K562 (cell line): ENCODE measurements at regions not wholly inside any gene's neighbourhood (a gene's known extent, or its start where the extent isn't known, plus 50 kb on each side); places are given as distances from the start of the nearest gene placed in this dataset.

Source experiments
- BDP1 ChIP-seq: IDR thresholded peaks from 3 replicates; pipeline ENCODE4 v1.6.1; 2011; ENCODE audit not compliant: insufficient read length, insufficient read depth
- CHD2 ChIP-seq: IDR thresholded peaks from 2 replicates; pipeline ENCODE4 v1.6.1; 2011; ENCODE audit warnings: low read depth, low read length
- FIP1L1 ChIP-seq: fragments of 200-400 bp; formaldehyde crosslinking; IDR thresholded peaks from 2 replicates; pipeline ENCODE4 v1.6.1; 2018; ENCODE audit warnings: mild to moderate bottlenecking, low read depth, low read length; ENCODE audit not compliant: poor library complexity, severe bottlenecking
- GTF2F1 ChIP-seq: IDR thresholded peaks from 2 replicates; pipeline ENCODE4 v1.6.1; 2011; ENCODE audit warnings: low read depth, low read length, improper control_type of control experiment
- NFATC3 ChIP-seq: fragments of 450-650 bp; IDR thresholded peaks from 2 replicates; pipeline ENCODE4 v1.6.1; 2017; ENCODE audit warnings: mild to moderate bottlenecking
- PREB ChIP-seq: sonication (generic); formaldehyde crosslinking; IDR thresholded peaks from 2 replicates; pipeline ENCODE4 v1.8.1; 2023; ENCODE audit warnings: mild to moderate bottlenecking, missing genetic modification reagents
- TGIF2 ChIP-seq: sonication (generic); formaldehyde crosslinking; IDR thresholded peaks from 2 replicates; pipeline ENCODE4 v1.8.1; 2022; ENCODE audit warnings: mild to moderate bottlenecking, missing genetic modification reagents, moderate library complexity
- ZNF699 ChIP-seq: fragments of 250-450 bp; sonication (Bioruptor Pico); IDR thresholded peaks from 2 replicates; pipeline ENCODE4 v1.8.0; 2021; ENCODE audit warnings: mild to moderate bottlenecking, moderate library complexity; ENCODE audit not compliant: insufficient replicate concordance
- TF ChIP-seq, protein P1 (sequence below): fragments of 450-650 bp; IDR thresholded peaks from 2 replicates; pipeline ENCODE4 v1.6.1; 2016; ENCODE audit warnings: mild to moderate bottlenecking, moderate library complexity
- TF ChIP-seq, protein P2 (sequence below): fragments of 450-650 bp; IDR thresholded peaks from 2 replicates; pipeline ENCODE4 v1.6.1; 2018; ENCODE audit not compliant: partially characterized antibody

- TF ChIP-seq, protein P1, sequence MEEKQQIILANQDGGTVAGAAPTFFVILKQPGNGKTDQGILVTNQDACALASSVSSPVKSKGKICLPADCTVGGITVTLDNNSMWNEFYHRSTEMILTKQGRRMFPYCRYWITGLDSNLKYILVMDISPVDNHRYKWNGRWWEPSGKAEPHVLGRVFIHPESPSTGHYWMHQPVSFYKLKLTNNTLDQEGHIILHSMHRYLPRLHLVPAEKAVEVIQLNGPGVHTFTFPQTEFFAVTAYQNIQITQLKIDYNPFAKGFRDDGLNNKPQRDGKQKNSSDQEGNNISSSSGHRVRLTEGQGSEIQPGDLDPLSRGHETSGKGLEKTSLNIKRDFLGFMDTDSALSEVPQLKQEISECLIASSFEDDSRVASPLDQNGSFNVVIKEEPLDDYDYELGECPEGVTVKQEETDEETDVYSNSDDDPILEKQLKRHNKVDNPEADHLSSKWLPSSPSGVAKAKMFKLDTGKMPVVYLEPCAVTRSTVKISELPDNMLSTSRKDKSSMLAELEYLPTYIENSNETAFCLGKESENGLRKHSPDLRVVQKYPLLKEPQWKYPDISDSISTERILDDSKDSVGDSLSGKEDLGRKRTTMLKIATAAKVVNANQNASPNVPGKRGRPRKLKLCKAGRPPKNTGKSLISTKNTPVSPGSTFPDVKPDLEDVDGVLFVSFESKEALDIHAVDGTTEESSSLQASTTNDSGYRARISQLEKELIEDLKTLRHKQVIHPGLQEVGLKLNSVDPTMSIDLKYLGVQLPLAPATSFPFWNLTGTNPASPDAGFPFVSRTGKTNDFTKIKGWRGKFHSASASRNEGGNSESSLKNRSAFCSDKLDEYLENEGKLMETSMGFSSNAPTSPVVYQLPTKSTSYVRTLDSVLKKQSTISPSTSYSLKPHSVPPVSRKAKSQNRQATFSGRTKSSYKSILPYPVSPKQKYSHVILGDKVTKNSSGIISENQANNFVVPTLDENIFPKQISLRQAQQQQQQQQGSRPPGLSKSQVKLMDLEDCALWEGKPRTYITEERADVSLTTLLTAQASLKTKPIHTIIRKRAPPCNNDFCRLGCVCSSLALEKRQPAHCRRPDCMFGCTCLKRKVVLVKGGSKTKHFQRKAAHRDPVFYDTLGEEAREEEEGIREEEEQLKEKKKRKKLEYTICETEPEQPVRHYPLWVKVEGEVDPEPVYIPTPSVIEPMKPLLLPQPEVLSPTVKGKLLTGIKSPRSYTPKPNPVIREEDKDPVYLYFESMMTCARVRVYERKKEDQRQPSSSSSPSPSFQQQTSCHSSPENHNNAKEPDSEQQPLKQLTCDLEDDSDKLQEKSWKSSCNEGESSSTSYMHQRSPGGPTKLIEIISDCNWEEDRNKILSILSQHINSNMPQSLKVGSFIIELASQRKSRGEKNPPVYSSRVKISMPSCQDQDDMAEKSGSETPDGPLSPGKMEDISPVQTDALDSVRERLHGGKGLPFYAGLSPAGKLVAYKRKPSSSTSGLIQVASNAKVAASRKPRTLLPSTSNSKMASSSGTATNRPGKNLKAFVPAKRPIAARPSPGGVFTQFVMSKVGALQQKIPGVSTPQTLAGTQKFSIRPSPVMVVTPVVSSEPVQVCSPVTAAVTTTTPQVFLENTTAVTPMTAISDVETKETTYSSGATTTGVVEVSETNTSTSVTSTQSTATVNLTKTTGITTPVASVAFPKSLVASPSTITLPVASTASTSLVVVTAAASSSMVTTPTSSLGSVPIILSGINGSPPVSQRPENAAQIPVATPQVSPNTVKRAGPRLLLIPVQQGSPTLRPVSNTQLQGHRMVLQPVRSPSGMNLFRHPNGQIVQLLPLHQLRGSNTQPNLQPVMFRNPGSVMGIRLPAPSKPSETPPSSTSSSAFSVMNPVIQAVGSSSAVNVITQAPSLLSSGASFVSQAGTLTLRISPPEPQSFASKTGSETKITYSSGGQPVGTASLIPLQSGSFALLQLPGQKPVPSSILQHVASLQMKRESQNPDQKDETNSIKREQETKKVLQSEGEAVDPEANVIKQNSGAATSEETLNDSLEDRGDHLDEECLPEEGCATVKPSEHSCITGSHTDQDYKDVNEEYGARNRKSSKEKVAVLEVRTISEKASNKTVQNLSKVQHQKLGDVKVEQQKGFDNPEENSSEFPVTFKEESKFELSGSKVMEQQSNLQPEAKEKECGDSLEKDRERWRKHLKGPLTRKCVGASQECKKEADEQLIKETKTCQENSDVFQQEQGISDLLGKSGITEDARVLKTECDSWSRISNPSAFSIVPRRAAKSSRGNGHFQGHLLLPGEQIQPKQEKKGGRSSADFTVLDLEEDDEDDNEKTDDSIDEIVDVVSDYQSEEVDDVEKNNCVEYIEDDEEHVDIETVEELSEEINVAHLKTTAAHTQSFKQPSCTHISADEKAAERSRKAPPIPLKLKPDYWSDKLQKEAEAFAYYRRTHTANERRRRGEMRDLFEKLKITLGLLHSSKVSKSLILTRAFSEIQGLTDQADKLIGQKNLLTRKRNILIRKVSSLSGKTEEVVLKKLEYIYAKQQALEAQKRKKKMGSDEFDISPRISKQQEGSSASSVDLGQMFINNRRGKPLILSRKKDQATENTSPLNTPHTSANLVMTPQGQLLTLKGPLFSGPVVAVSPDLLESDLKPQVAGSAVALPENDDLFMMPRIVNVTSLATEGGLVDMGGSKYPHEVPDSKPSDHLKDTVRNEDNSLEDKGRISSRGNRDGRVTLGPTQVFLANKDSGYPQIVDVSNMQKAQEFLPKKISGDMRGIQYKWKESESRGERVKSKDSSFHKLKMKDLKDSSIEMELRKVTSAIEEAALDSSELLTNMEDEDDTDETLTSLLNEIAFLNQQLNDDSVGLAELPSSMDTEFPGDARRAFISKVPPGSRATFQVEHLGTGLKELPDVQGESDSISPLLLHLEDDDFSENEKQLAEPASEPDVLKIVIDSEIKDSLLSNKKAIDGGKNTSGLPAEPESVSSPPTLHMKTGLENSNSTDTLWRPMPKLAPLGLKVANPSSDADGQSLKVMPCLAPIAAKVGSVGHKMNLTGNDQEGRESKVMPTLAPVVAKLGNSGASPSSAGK: no peak
- TF ChIP-seq BDP1: no peak
- TF ChIP-seq GTF2F1: no peak
- TF ChIP-seq, protein P2, sequence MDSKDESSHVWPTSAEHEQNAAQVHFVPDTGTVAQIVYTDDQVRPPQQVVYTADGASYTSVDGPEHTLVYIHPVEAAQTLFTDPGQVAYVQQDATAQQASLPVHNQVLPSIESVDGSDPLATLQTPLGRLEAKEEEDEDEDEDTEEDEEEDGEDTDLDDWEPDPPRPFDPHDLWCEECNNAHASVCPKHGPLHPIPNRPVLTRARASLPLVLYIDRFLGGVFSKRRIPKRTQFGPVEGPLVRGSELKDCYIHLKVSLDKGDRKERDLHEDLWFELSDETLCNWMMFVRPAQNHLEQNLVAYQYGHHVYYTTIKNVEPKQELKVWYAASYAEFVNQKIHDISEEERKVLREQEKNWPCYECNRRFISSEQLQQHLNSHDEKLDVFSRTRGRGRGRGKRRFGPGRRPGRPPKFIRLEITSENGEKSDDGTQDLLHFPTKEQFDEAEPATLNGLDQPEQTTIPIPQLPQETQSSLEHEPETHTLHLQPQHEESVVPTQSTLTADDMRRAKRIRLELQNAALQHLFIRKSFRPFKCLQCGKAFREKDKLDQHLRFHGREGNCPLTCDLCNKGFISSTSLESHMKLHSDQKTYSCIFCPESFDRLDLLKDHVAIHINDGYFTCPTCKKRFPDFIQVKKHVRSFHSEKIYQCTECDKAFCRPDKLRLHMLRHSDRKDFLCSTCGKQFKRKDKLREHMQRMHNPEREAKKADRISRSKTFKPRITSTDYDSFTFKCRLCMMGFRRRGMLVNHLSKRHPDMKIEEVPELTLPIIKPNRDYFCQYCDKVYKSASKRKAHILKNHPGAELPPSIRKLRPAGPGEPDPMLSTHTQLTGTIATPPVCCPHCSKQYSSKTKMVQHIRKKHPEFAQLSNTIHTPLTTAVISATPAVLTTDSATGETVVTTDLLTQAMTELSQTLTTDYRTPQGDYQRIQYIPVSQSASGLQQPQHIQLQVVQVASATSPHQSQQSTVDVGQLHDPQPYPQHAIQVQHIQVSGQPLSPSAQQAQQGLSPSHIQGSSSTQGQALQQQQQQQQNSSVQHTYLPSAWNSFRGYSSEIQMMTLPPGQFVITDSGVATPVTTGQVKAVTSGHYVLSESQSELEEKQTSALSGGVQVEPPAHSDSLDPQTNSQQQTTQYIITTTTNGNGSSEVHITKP: no peak
- TF ChIP-seq NFATC3: no peak
- TF ChIP-seq TGIF2: no peak
- no peak for TF ChIP-seq PREB (CRISPR knock-in tag)
- TF ChIP-seq ZNF699: no peak
- no peak for TF ChIP-seq FIP1L1
- TF ChIP-seq CHD2: no peak
These were observed 420.9 kb upstream of the CAMK1G start (continued) for GRCh38 chr1:209162651-209163050.
